HG03135 (cell line): ENCODE measurements at regions not wholly inside any gene's neighbourhood (a gene's known extent, or its start where the extent isn't known, plus 50 kb on each side); places are given as distances from the start of the nearest gene placed in this dataset.

Source experiments
- ATAC-seq: cut with Tn5 transposase; IDR thresholded peaks from one replicate; pipeline ENCODE4 v1.9.1; 2021; ENCODE audit warnings: mild to moderate bottlenecking, moderate library complexity; ENCODE audit not compliant: unreplicated experiment

DNA sequence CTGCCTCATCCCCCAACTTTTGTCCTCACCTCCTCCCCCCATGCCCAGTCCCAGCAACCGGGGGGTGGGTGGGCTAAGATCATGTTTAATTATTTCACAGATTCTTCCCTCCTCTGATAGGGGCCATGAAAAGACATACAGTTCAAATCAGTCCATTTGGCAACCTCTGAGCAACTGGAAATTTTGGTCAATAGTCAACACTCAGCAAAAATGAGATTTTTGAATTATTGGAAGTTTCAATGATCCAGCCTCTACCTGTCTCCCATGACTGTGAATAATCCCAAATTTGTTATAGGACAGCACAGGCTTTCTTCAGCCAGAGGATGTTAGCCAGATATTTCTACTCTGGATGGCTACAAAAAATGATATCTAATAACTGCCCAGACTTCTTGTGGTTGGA, 549.9 kb downstream of the TNS1 start:
- no peak for ATAC-seq

- ATAC-seq = no peak
Observed at GRCh38 chr2:217451666-217452065, 551.1 kb downstream of the TNS1 start.

DNA sequence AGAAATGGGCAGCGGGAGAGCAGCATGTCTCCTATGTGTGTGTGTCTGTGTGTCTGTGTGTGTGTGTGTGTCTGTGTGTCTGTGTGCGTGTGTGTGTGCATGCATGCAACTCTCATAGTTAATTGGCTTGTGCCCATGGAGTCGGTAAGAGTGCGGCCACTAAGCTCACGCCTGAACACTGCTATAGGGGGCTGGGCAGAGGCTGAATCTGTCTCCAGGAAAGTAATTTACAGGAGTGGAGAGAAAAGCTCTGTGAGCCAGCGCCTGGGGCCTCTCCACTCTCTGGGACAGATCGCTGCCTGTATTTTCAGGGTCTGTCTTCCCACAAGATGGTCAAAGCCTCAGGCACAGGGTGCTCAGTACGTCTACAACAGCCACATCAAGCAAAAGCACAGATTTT, 553.4 kb downstream of the TNS1 start:
- no peak for ATAC-seq

- no peak for ATAC-seq
Observed at GRCh38 chr2:217448860-217449259, 553.9 kb downstream of the TNS1 start.

DNA sequence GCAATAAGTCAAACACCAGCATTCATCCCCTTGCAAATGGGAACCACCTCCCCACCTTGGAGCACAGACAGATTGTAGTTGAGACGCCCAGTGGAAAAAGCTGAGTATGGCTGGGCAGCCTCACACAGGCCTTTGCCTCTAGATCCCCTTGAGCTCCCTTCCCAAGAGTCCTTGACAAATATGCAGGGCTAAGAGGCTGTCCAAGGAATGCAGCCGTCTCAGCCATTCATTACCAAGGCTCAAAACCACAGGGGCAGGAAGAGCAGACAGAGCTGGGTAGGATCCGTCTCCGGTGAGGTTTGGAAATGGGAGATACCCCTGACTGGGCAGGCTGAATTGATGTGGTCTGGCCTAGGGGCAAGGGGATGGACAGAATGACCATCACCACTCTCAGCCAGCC, 557.1 kb downstream of the TNS1 start:
- ATAC-seq = no peak

DNA sequence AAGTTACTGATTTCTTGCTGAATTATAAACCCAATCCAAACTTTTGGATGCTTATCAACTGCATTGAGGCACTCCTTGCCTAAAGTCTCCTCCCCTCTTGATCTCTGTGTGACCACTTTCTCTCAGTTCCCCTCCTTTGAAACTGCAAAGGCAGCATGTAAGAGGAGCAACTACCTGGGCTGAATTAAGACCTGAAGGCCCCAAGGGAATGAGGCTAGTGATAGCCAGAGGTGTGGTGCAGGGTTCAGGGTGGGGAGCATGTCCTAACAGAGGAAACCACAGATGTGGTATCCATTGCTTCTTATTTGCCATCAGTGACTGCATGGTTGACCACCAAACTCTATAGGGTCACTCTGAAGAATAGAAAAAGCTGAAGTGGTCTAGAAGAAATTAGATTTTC, 557.9 kb downstream of the TNS1 start:
- no peak for ATAC-seq

DNA sequence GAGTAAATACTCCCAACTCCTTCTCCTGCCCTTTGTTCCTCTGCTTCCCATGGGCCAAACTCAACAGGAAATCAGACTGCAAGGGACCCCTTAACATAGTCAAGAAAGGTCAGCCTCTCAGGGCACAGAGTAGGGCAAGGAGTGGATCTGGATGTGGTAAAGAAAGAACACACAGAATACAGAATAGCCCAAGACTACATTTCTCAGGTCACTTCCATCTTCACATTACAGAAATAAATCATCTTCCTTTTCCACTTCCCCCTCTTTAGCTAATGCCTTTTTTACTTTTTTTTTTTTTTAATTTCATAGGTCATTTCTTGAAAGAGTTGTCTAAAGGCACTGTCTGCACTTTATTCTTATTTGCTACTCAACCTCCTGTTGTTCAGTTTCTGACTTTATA, 558.3 kb downstream of the TNS1 start:
- ATAC-seq = no peak

DNA sequence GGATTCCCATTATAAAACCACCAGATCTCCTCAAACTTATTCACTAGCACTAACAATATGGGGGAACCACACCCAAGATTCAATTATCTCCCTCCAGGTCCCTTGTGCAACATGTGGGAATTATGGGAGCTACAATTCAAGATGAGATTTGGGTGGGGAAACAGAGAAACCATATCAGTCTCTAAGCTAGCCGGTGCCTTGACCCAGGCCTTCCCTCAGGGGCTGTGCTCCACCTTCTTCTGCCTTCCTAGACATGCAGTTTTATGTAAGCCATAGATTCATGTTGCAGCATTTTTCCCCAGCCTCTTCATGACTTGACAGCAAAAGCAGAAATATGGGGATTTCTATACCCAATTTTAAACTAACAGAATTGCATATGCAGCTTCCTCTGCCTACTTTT, 559.2 kb downstream of the TNS1 start:
- ATAC-seq = no peak

- ATAC-seq = peak; percentile 82
Observed at GRCh38 chr2:217440000-217440399, 562.8 kb downstream of the TNS1 start.

DNA sequence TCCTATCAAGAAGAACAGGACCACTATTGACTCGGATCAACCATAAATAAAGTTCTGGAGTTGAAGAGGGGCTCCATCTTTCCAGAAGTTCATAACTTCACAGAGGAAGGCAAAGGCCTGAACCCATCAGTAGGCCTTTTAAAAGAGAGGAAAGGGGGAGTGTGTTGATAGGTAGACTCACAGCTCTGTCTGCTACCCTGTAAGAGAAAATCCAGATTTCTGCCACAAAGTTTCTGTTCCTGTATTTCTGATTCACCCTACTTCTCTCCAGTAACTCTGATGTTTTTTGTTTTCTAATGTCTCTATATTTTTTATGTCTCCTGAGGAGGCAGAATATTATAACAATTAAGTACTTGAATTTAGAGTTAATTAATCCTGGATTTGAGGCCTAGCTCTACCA, 564.0 kb downstream of the TNS1 start:
- peak; percentile 42 for ATAC-seq

DNA sequence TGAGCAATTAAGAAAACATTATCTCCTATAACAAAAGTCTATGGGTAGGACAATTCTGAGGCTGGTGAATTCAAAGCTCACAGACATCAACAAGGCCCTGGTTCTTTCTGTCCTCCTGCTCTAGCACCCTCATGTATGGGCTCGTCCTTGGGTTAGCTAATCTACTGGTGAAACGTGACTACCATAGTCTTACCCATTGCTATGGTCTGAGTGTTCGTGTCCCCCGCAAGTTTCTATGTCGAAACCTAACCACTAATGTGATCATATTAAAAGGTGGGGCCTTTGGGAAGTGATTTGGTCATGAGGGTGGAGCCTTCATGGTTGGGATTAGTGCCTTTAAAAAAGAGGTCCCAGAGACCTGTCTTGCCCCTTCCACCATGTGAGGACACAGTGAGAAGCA, 564.7 kb downstream of the TNS1 start:
- no peak for ATAC-seq

DNA sequence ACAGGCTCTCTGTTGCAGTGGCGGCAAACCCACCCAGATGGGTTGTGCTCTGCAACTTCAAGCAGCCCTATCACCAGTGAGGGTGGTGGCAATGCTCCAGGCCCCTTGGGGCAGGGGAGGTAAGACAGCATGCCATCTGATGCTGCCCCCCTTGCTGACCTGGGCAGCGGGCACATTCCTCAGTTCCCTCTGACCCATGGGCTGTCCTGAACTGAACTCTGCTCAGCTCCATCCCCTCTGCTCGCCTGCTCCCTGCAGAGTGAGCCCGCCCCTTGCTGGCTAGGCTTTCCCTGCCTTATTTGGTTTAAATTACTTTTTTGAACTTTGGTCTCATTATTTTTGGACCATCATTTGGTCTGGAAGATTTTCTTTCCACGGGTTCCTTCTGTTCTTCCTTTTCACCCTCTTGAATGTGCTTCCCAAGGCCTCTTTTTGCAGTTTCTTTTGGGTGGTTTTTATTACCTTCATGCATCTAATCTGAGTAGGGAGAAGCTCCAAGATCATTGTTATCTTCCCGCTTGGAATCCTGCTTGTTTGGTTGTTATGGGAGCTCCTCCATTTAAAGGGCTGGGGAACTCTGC, 565.4 kb downstream of the TNS1 start:
- no peak for ATAC-seq

DNA sequence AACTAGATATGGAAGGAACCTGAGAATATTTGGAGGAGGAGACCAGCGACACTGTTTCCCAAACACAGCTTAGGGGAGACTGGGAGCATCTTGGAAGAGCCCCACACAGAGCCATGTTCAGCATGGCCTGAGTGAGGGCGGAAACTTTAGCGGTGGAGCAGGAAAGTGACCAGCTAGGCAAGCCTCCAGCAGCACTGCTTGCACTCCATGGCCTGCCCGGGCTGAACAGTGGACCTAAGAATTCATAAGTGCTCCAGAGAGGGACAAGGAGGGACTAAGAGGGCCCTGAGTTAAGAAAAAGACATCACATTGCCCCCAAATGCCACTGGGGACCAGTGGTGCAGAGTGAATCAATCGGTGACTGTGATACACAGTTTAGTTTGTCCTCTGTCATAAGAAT, 566.4 kb downstream of the TNS1 start:
- no peak for ATAC-seq

- peak; percentile 99 for ATAC-seq
Observed at GRCh38 chr2:217434180-217434975, 568.4 kb downstream of the TNS1 start.

DNA sequence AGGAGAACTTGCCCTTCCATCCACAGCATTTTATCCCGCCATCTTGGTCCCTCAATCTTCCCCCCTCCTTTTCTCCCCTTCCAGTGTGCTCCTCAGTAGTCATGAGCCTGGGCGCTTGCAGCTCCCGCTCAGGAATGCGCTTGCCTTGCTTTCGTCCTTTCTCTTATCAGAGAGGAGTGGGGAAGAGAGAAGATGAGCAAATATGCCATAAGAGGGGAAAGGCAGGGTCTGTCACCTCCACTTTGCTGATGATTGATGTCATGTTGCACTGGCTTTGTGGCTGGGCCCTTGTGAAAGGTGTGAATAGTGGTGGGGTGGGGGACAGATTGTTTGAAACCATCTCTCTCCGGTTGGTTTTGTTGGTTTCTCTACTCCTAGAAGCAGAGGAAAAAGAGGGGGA, 569.3 kb downstream of the TNS1 start:
- ATAC-seq = no peak

DNA sequence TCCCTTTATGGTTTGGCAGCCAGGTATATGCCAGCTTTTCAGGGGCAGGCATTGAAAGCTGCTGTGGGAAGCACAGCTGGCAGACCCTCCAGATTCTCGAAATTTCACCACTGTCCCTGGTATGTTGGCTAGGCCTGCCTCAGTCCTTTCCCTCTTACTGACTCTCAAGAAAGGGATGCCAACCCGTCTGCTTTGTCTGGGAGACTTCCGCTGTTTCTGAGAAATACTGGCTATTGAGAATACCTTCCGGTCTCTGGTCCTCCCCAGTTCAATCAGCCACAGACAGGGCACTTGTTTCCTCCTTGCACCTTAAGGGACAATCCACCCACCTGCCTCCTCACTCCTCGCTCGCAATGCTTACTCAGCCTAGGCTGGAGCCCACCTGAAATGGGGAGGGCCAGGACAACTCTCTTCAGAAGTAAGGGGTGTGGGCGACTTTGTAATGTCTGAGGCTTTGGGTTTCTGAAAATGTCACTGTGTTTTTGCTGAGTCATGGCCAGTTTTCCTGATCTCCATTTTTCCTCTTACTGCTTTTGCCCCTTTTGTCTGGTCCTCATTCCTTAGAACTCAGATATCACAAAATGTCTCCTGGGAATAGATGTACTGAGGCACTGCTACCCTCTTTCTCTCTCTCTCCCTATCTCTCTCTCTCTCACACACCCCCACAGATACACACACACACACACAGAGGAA, 571.1 kb downstream of the TNS1 start:
- ATAC-seq = no peak

DNA sequence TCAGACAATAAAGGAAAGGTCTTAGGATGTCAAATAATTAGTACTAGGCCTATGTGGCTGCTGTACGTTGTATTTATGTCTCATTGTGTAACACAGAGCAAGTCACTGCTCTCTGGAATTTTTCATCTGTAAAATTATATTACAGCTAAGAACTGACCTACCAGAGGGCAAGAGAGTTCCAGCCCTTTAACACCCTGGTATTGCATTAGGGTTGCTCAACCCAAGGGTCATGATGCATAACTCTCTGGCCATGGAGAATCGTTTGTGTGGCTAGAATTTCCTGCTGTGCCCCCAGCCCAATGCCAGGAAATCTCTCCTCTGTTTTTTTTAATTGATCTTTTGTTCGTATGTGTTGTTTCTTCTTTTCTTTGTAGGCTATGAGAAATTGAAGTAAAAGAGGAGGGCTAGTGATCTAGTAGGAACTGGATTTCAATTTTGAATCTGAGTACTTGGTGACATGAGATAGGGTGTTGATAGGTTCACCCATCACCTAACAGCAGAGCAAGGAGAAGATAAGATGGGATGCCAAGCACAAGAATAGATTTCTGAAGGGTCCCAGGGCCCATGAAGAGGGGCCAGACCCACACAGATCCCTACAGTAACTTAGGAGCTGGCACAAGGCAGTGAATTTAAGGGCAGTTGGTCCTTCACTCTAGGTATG, 571.2 kb upstream of the TNP1 start:
- ATAC-seq = no peak

DNA sequence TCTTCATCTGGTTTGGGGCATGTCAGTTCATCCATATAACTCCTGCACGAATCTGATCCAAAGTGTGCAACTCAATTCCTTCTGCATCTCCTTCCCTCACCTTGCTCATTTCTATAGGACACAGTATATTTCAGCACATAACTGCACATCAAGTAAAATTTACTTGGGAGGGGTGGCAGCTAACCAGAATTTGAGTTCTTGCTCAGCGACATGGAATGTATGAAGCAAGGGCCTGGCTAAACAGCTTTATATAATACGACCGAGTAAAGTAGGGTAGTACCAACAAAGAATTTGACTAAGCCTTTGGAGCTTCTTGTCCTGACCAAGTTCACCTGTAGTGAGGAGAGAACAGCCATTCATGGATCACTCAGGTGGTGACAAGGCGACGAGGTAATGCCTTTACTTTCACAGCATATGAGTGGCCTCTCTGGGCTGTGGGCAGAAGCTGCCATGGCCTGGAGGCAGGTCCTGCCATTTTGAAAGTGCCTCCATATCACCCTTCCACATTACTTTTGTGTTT, 570.2 kb upstream of the TNP1 start:
- no peak for ATAC-seq

DNA sequence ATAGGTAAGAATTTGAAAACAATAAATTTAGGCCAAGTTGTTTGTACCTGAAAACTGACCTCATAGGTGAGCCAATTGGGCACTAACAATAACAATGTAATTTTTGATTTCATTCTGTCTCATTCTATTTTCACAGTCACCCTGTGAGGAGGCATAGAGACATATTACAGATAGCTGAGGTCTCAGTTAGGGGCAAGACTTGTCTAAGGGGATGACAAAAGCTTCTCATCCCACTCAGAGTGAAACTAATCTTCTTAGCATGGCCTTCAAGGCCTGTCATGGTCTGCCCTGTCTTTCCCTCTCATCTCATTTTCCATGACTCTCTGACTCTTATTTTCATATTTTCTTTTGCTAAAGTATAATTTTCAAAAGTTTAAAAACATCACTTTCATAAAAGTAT, 562.0 kb upstream of the TNP1 start:
- no peak for ATAC-seq

DNA sequence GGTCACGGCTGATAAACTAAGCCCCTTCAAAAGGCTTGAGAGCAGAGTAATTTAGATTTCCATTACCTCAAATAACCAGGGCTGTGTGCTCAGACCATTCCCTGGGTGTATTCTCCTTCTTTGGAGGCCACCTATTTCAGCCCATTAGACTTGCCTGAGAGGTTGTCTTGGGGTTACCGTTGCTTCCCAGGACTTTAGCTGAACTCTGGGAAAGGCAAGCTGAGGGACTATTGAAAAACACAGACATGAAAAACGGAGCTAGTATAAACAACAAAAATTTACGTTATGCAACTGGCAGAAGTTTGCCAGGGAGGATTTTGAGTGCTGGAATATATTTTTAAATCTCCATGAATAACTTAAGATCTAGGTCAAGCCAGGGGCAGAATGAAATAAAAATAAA, 561.0 kb upstream of the TNP1 start:
- ATAC-seq = no peak

GRCh38 chr2:217419055-217419671, 559.3 kb upstream of the TNP1 start:
- no peak for ATAC-seq
